HepG2 (cell line): ENCODE measurements at regions not wholly inside any gene's neighbourhood (a gene's known extent, or its start where the extent isn't known, plus 50 kb on each side); places are given as distances from the start of the nearest gene placed in this dataset.

Experiments used
- CREBL2 ChIP-seq: sonication (generic); formaldehyde crosslinking; IDR thresholded peaks from 2 replicates; pipeline ENCODE4 v1.8.1; 2023; ENCODE audit warnings: missing genetic modification reagents, mild to moderate bottlenecking, borderline replicate concordance
- EED ChIP-seq: sonication (generic); formaldehyde crosslinking; IDR thresholded peaks from 2 replicates; pipeline ENCODE4 v1.5.0; 2020; ENCODE audit warnings: mild to moderate bottlenecking, missing genetic modification reagents
- GMEB2 ChIP-seq: IDR thresholded peaks from 2 replicates; pipeline ENCODE4 v1.6.1; 2016; ENCODE audit warnings: missing biosample characterization, missing genetic modification reagents, low read depth
- HMG20B ChIP-seq: conservative IDR thresholded peaks from 2 replicates; pipeline ENCODE4 v1.6.1; 2016; ENCODE audit warnings: missing genetic modification reagents, missing compliant biosample characterization

GRCh38 chr1:5661196-5662085, 330.8 kb downstream of the NPHP4 start:
- TF ChIP-seq EED (no peak), HMG20B (CRISPR knock-in tag) (no peak), GMEB2 (CRISPR knock-in tag) (no peak), CREBL2 (CRISPR knock-in tag) (no peak)
